ENCODE measurements at regions not wholly inside any gene's neighbourhood (a gene's known extent, or its start where the extent isn't known, plus 50 kb on each side); places are given as distances from the start of the nearest gene placed in this dataset.

DNA sequence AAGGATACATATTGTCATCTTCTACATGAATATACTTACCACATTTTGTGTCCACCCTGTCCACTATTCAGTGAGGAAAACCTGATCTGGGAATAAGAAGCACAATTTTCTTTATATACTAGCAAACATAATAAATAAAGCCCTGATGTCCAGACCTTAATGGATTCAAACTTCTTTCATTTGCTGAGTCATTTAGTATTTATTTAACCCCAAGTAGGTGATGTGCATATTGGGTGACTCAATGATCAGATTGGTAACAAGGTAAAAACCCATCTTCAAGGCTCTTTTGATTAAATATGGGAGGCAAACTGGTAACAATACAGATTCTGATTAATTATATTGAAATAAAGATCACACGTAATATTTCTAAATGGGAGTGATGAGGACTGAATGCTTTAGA lies 1159.8 kb upstream of the EYS start:
- no peak overlapping the region for H3K4me3 ChIP-seq (ENCODE audit: control insufficient read depth in 1 of 7, extremely low read depth in 1 of 7, insufficient read depth in 4 of 7, low read depth in 2 of 7, low read length in 6 of 7)
- CTCF ChIA-PET: no interaction called here
- WGBS (ENCODE audit: insufficient coverage): no CpG with 5 or more reads among the region's 1 CpG
- POLR2A ChIA-PET: no interaction called here
- H3K9me3 ChIP-seq (ENCODE audit: control extremely low read depth in 1 of 5, control insufficient read depth in 4 of 5, insufficient read depth in 2 of 5, low read depth in 1 of 5, low read length in 4 of 5): no peaks in the 10 kb centered on the region
- DNase-seq: no peak
- H3K4me1 ChIP-seq (ENCODE audit: control extremely low read depth in 1 of 4, control insufficient read depth in 4 of 4, insufficient read depth in 4 of 4, low read length in 3 of 4): no peaks in the 10 kb centered on the region
- H3K27me3 ChIP-seq (replicated peaks in 2 of 5; ENCODE audit: control insufficient read depth in 4 of 5, insufficient read depth in 5 of 5, low read length in 4 of 5): no peaks in the 10 kb centered on the region
- no peaks in the 10 kb centered on the region for H3K36me3 ChIP-seq (ENCODE audit: control insufficient read depth in 4 of 4, insufficient read depth in 4 of 4, low read length in 3 of 4)
- H3K27ac ChIP-seq (ENCODE audit: insufficient read depth in 1 of 2, low read depth in 1 of 2, low read length in 2 of 2, poor library complexity in 1 of 2, severe bottlenecking in 2 of 2): no peak overlapping the region

DNA sequence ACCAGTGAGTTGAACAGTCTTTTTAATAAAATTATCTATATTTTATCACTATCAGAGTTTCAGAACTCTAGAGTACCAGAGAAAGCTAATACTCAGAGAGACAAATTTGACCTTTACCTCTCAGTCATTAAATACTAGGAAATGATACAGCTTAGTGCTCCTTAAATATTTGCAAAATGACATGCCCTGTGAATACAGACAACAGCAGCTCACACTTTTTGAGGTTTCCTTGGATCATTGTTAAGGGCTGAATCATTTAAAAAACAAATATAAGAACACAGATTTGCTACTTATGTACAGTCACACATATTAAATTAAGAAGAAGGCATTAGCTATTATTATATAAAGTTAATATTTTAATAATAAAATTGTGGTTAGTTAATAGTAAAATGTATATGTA lies 1158.7 kb upstream of the EYS start:
- Histone ChIP-seq H3K27me3 (replicated peaks in 2 of 5; ENCODE audit: control insufficient read depth in 4 of 5, insufficient read depth in 5 of 5, low read length in 4 of 5) (no peaks in the 10 kb centered on the region), H3K36me3 (ENCODE audit: control insufficient read depth in 4 of 4, insufficient read depth in 4 of 4, low read length in 3 of 4) (no peaks in the 10 kb centered on the region), H3K27ac (ENCODE audit: insufficient read depth in 1 of 2, low read depth in 1 of 2, low read length in 2 of 2, poor library complexity in 1 of 2, severe bottlenecking in 2 of 2) (no peak overlapping the region), H3K9me3 (ENCODE audit: control extremely low read depth in 1 of 5, control insufficient read depth in 4 of 5, insufficient read depth in 2 of 5, low read depth in 1 of 5, low read length in 4 of 5) (no peaks in the 10 kb centered on the region), H3K4me3 (ENCODE audit: control insufficient read depth in 1 of 7, extremely low read depth in 1 of 7, insufficient read depth in 4 of 7, low read depth in 2 of 7, low read length in 6 of 7) (no peak overlapping the region), H3K4me1 (ENCODE audit: control extremely low read depth in 1 of 4, control insufficient read depth in 4 of 4, insufficient read depth in 4 of 4, low read length in 3 of 4) (no peaks in the 10 kb centered on the region)
- ChIA-PET CTCF (no interaction called here), POLR2A (no interaction called here)
- no peak for DNase-seq

DNA sequence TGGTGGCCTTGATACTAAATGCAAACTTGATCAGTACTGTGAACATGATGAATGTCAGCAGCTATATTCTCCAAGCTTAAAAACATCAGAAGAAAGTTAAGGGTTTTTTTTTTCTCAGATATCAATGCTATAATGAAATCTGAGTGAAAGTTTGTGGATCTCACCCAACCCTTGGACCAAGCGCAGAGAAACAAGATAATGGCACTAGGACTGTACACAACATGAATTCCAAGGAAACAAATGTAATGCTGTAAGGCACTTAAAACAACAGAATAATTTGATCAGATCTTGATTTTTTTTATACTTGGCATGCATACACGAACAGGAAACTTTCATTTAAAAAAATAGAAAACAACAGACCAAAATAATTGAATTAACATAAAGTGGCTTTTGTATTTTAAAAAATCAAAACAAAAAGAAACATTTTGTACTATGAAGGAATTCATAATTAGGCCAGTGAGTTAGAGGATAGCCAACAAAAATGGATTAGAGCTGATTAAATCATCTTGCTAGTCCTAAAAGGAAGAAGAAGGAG lies 1154.0 kb upstream of the EYS start:
- no CpG with 5 or more reads among the region's 2 CpGs for WGBS (ENCODE audit: insufficient coverage)
- H3K27ac ChIP-seq (ENCODE audit: insufficient read depth in 1 of 2, low read depth in 1 of 2, low read length in 2 of 2, poor library complexity in 1 of 2, severe bottlenecking in 2 of 2): no peak overlapping the region
- no peak for DNase-seq
- no peak overlapping the region for H3K4me3 ChIP-seq (ENCODE audit: control insufficient read depth in 1 of 7, extremely low read depth in 1 of 7, insufficient read depth in 4 of 7, low read depth in 2 of 7, low read length in 6 of 7)
- POLR2A ChIA-PET: no interaction called here
- H3K9me3 ChIP-seq (ENCODE audit: control extremely low read depth in 1 of 5, control insufficient read depth in 4 of 5, insufficient read depth in 2 of 5, low read depth in 1 of 5, low read length in 4 of 5): no peaks in the 10 kb centered on the region
- no peaks in the 10 kb centered on the region for H3K27me3 ChIP-seq (replicated peaks in 2 of 5; ENCODE audit: control insufficient read depth in 4 of 5, insufficient read depth in 5 of 5, low read length in 4 of 5)
- CTCF ChIA-PET: no interaction called here
- no peaks in the 10 kb centered on the region for H3K36me3 ChIP-seq (ENCODE audit: control insufficient read depth in 4 of 4, insufficient read depth in 4 of 4, low read length in 3 of 4)
- no peaks in the 10 kb centered on the region for H3K4me1 ChIP-seq (ENCODE audit: control extremely low read depth in 1 of 4, control insufficient read depth in 4 of 4, insufficient read depth in 4 of 4, low read length in 3 of 4)

DNA sequence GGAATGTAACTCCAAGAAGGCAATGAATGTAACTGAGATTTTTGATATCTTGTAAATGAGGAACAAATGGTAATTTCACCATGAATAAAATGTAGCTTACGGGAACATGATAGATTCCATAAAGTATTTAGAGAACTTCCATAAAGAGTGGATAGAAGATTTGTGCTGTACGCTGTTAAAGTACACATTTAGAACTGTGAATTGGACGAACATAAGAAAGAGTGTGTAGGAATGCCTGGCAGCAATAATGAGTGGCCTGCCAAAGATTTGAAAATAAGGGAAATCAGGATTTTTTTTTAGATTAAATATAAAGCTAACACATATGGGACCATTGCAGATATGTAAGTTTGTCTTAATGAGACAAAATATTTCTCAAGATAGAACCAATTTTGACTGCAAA lies 1153.3 kb upstream of the EYS start:
- Histone ChIP-seq H3K9me3 (ENCODE audit: control extremely low read depth in 1 of 5, control insufficient read depth in 4 of 5, insufficient read depth in 2 of 5, low read depth in 1 of 5, low read length in 4 of 5) (no peaks in the 10 kb centered on the region), H3K27me3 (replicated peaks in 2 of 5; ENCODE audit: control insufficient read depth in 4 of 5, insufficient read depth in 5 of 5, low read length in 4 of 5) (no peaks in the 10 kb centered on the region), H3K4me1 (ENCODE audit: control extremely low read depth in 1 of 4, control insufficient read depth in 4 of 4, insufficient read depth in 4 of 4, low read length in 3 of 4) (no peaks in the 10 kb centered on the region), H3K4me3 (ENCODE audit: control insufficient read depth in 1 of 7, extremely low read depth in 1 of 7, insufficient read depth in 4 of 7, low read depth in 2 of 7, low read length in 6 of 7) (no peak overlapping the region), H3K27ac (ENCODE audit: insufficient read depth in 1 of 2, low read depth in 1 of 2, low read length in 2 of 2, poor library complexity in 1 of 2, severe bottlenecking in 2 of 2) (no peak overlapping the region), H3K36me3 (ENCODE audit: control insufficient read depth in 4 of 4, insufficient read depth in 4 of 4, low read length in 3 of 4) (no peaks in the 10 kb centered on the region)
- WGBS (ENCODE audit: insufficient coverage): 79% methylated on average over 2 of the region's 3 CpGs
- DNase-seq: no peak
- CTCF ChIA-PET: no interaction called here
- POLR2A ChIA-PET: no interaction called here

DNA sequence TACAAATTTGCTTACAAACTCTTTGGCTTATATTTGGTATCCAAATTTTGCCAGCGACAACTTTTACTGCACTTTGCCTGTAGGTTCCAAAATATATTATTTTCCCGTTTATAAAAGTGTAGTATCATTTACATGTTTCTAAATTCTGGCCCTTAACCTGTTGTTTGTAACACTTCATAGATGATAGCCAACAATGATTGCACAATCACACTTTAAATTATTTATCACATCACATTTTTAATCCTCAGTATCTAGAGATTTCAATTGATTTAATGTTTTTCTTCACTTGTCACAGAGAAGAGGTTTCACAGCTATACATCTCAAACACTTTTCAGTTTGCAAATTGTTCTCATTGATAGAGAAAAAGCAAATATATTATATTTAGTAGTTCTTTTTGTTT lies 1151.2 kb upstream of the EYS start:
- Histone ChIP-seq H3K4me1 (ENCODE audit: control extremely low read depth in 1 of 4, control insufficient read depth in 4 of 4, insufficient read depth in 4 of 4, low read length in 3 of 4) (no peaks in the 10 kb centered on the region), H3K27ac (ENCODE audit: insufficient read depth in 1 of 2, low read depth in 1 of 2, low read length in 2 of 2, poor library complexity in 1 of 2, severe bottlenecking in 2 of 2) (no peak overlapping the region), H3K9me3 (ENCODE audit: control extremely low read depth in 1 of 5, control insufficient read depth in 4 of 5, insufficient read depth in 2 of 5, low read depth in 1 of 5, low read length in 4 of 5) (no peaks in the 10 kb centered on the region), H3K36me3 (ENCODE audit: control insufficient read depth in 4 of 4, insufficient read depth in 4 of 4, low read length in 3 of 4) (no peaks in the 10 kb centered on the region), H3K27me3 (replicated peaks in 2 of 5; ENCODE audit: control insufficient read depth in 4 of 5, insufficient read depth in 5 of 5, low read length in 4 of 5) (no peaks in the 10 kb centered on the region), H3K4me3 (ENCODE audit: control insufficient read depth in 1 of 7, extremely low read depth in 1 of 7, insufficient read depth in 4 of 7, low read depth in 2 of 7, low read length in 6 of 7) (no peak overlapping the region)
- WGBS (ENCODE audit: insufficient coverage): no CpG with 5 or more reads among the region's 2 CpGs
- POLR2A ChIA-PET: no interaction called here
- CTCF ChIA-PET: no interaction called here
- DNase-seq: no peak

DNA sequence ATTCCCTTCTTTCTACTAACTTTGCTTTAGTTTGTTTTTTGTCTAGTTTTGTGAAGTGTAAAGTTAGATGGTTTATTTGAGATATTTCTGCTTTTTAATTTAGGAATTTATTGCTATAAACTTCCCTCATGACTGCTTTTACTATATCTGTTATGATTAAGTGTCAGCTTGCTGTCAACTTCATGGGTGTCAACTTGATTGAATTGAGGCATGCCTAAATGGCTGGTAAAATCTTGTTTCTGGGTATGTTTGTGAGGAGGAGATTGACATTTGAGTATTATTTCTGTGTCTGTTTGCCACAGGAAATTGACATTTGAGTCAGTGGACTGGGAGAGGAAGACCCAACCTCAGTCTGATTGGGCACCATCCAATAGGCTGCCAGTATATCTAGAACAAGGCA lies 1147.0 kb upstream of the EYS start:
- Histone ChIP-seq H3K27ac (ENCODE audit: insufficient read depth in 1 of 2, low read depth in 1 of 2, low read length in 2 of 2, poor library complexity in 1 of 2, severe bottlenecking in 2 of 2) (no peak overlapping the region), H3K4me3 (ENCODE audit: control insufficient read depth in 1 of 7, extremely low read depth in 1 of 7, insufficient read depth in 4 of 7, low read depth in 2 of 7, low read length in 6 of 7) (no peak overlapping the region), H3K4me1 (ENCODE audit: control extremely low read depth in 1 of 4, control insufficient read depth in 4 of 4, insufficient read depth in 4 of 4, low read length in 3 of 4) (no peaks in the 10 kb centered on the region), H3K9me3 (ENCODE audit: control extremely low read depth in 1 of 5, control insufficient read depth in 4 of 5, insufficient read depth in 2 of 5, low read depth in 1 of 5, low read length in 4 of 5) (no peaks in the 10 kb centered on the region), H3K27me3 (replicated peaks in 2 of 5; ENCODE audit: control insufficient read depth in 4 of 5, insufficient read depth in 5 of 5, low read length in 4 of 5) (no peaks in the 10 kb centered on the region), H3K36me3 (ENCODE audit: control insufficient read depth in 4 of 4, insufficient read depth in 4 of 4, low read length in 3 of 4) (no peaks in the 10 kb centered on the region)
- POLR2A ChIA-PET: no interaction called here
- DNase-seq: no peak
- CTCF ChIA-PET: no interaction called here

DNA sequence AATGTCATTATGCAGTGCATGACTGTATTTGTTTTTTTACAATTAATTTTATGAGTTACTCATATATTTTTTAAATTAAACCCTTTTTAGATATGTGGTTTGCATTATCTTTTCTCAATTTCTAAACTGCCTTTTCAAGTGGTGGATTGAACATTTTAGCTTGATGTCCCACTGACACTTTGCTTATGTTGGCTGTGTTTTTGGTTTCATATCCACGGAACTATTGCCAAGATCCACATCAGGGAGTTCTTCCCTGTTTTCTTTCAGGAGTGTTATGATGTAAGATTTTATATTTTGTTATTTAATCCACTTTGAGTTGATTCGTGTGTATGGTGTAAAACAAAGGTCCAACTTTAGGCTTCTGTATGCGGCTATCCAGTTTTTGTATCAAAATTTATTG lies 1144.9 kb upstream of the EYS start:
- no peaks in the 10 kb centered on the region for H3K4me1 ChIP-seq (ENCODE audit: control extremely low read depth in 1 of 4, control insufficient read depth in 4 of 4, insufficient read depth in 4 of 4, low read length in 3 of 4)
- H3K27me3 ChIP-seq (replicated peaks in 2 of 5; ENCODE audit: control insufficient read depth in 4 of 5, insufficient read depth in 5 of 5, low read length in 4 of 5): no peaks in the 10 kb centered on the region
- ChIA-PET CTCF (no interaction called here), POLR2A (no interaction called here)
- WGBS (ENCODE audit: insufficient coverage): 100% methylated on average over 1 of the region's 3 CpGs
- H3K36me3 ChIP-seq (ENCODE audit: control insufficient read depth in 4 of 4, insufficient read depth in 4 of 4, low read length in 3 of 4): no peaks in the 10 kb centered on the region
- H3K27ac ChIP-seq (ENCODE audit: insufficient read depth in 1 of 2, low read depth in 1 of 2, low read length in 2 of 2, poor library complexity in 1 of 2, severe bottlenecking in 2 of 2): no peak overlapping the region
- H3K4me3 ChIP-seq (ENCODE audit: control insufficient read depth in 1 of 7, extremely low read depth in 1 of 7, insufficient read depth in 4 of 7, low read depth in 2 of 7, low read length in 6 of 7): no peak overlapping the region
- no peak for DNase-seq
- no peaks in the 10 kb centered on the region for H3K9me3 ChIP-seq (ENCODE audit: control extremely low read depth in 1 of 5, control insufficient read depth in 4 of 5, insufficient read depth in 2 of 5, low read depth in 1 of 5, low read length in 4 of 5)

DNA sequence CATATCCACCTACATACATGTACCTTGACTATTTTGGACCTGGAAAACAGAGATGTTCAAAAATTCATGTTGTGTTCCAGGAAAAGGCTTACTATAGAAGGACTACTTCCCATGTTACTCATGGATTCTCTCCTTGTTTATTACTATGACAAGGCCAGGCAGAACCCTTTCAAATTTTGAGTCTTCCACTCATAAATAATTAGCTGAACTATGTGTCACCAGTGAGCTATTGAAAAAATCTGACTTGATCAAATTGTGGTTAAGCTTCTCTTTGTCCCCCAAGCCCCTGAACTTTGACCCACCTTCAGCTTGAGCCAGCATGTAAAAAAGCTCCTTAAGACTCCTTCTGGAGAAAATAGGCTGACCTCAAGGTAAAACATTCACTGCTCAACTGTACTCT lies 1142.8 kb upstream of the EYS start:
- no peak for DNase-seq
- Histone ChIP-seq H3K27me3 (replicated peaks in 2 of 5; ENCODE audit: control insufficient read depth in 4 of 5, insufficient read depth in 5 of 5, low read length in 4 of 5) (no peaks in the 10 kb centered on the region), H3K9me3 (ENCODE audit: control extremely low read depth in 1 of 5, control insufficient read depth in 4 of 5, insufficient read depth in 2 of 5, low read depth in 1 of 5, low read length in 4 of 5) (no peaks in the 10 kb centered on the region), H3K4me3 (ENCODE audit: control insufficient read depth in 1 of 7, extremely low read depth in 1 of 7, insufficient read depth in 4 of 7, low read depth in 2 of 7, low read length in 6 of 7) (no peak overlapping the region), H3K27ac (ENCODE audit: insufficient read depth in 1 of 2, low read depth in 1 of 2, low read length in 2 of 2, poor library complexity in 1 of 2, severe bottlenecking in 2 of 2) (no peak overlapping the region), H3K36me3 (ENCODE audit: control insufficient read depth in 4 of 4, insufficient read depth in 4 of 4, low read length in 3 of 4) (no peaks in the 10 kb centered on the region), H3K4me1 (ENCODE audit: control extremely low read depth in 1 of 4, control insufficient read depth in 4 of 4, insufficient read depth in 4 of 4, low read length in 3 of 4) (no peaks in the 10 kb centered on the region)
- POLR2A ChIA-PET: no interaction called here
- CTCF ChIA-PET: no interaction called here

Data from common myeloid progenitor, CD34-positive (primary cell).